Progenitor cell of endocrine pancreas (in vitro differentiated cells): ENCODE measurements at regions not wholly inside any gene's neighbourhood (a gene's known extent, or its start where the extent isn't known, plus 50 kb on each side); places are given as distances from the start of the nearest gene placed in this dataset.

ENCODE experiments used
- DNase-seq: peaks from one replicate; pipeline ENCODE4 v3.0.0; 2021; ENCODE audit warnings: low spot score; ENCODE audit not compliant: unreplicated experiment
- H3K27ac Mint-ChIP-seq: 2 replicates; pipeline ENCODE4 v1.8.0; 2021; ENCODE audit warnings: mild to moderate bottlenecking, moderate library complexity, mixed read lengths
- H3K27me3 Mint-ChIP-seq: 2 replicates; pipeline ENCODE4 v1.8.0; 2021; ENCODE audit warnings: mixed read lengths
- H3K36me3 Mint-ChIP-seq: 2 replicates; pipeline ENCODE4 v1.8.0; 2022; ENCODE audit warnings: mixed read lengths; ENCODE audit not compliant: insufficient read depth
- H3K4me1 Mint-ChIP-seq: 2 replicates; pipeline ENCODE4 v1.8.0; 2021; ENCODE audit warnings: low read depth, mixed read lengths
- H3K4me3 Mint-ChIP-seq: 2 replicates; pipeline ENCODE4 v1.8.0; 2021; ENCODE audit warnings: low read depth, mild to moderate bottlenecking, moderate library complexity, mixed read lengths
- H3K9me3 Mint-ChIP-seq: 2 replicates; pipeline ENCODE4 v1.8.0; 2021; ENCODE audit warnings: low read depth, mixed read lengths
- CTCF ChIP-seq: fragments of 200-600 bp; sonication (generic); IDR thresholded peaks from one replicate; pipeline ENCODE4 v1.5.0; 2021; ENCODE audit warnings: antibody characterized with exemption, mild to moderate bottlenecking; ENCODE audit not compliant: unreplicated experiment

GRCh38 chr11:29309992-29310391, 706.8 kb downstream of the KCNA4 start:
- H3K9me3 Mint-ChIP-seq = no peaks in the 10 kb centered on the region
- no peak for DNase-seq
- H3K36me3 Mint-ChIP-seq = no peaks in the 10 kb centered on the region

GRCh38 chr11:29306527-29306926, 710.3 kb downstream of the KCNA4 start:
- Mint-ChIP-seq H3K4me3 (no peak overlapping the region), H3K27ac (no peak overlapping the region), H3K4me1 (peaks cover 16% of the 10 kb centered on the region), H3K36me3 (no peaks in the 10 kb centered on the region), H3K9me3 (no peaks in the 10 kb centered on the region), H3K27me3 (no peaks in the 10 kb centered on the region)
- TF ChIP-seq CTCF = no peak
- no peak for DNase-seq

More at GRCh38 chr11:29309992-29310391, 706.8 kb downstream of the KCNA4 start:
- Mint-ChIP-seq H3K27ac (peak overlapping the region; percentile 77), H3K4me1 (peaks cover 19% of the 10 kb centered on the region), H3K4me3 (no peak overlapping the region), H3K27me3 (no peaks in the 10 kb centered on the region)
- TF ChIP-seq CTCF = no peak

- H3K9me3 Mint-ChIP-seq = no peaks in the 10 kb centered on the region
- peaks cover 12% of the 10 kb centered on the region for H3K4me1 Mint-ChIP-seq
- no peak for DNase-seq
- no peaks in the 10 kb centered on the region for H3K36me3 Mint-ChIP-seq
- no peaks in the 10 kb centered on the region for H3K27me3 Mint-ChIP-seq
- no peak overlapping the region for H3K4me3 Mint-ChIP-seq
- no peak overlapping the region for H3K27ac Mint-ChIP-seq
- no peak for TF ChIP-seq CTCF
These were observed 711.2 kb downstream of the KCNA4 start for GRCh38 chr11:29305456-29306232.

- Mint-ChIP-seq H3K9me3 (no peaks in the 10 kb centered on the region), H3K4me3 (no peak overlapping the region), H3K36me3 (no peaks in the 10 kb centered on the region), H3K27ac (no peak overlapping the region), H3K4me1 (no peaks in the 10 kb centered on the region), H3K27me3 (no peaks in the 10 kb centered on the region)
- TF ChIP-seq CTCF = no peak
- DNase-seq = no peak
These were observed 716.4 kb downstream of the KCNA4 start for GRCh38 chr11:29300420-29300819.

GRCh38 chr11:29296680-29297079, 720.1 kb downstream of the KCNA4 start:
- Mint-ChIP-seq H3K27me3 (no peaks in the 10 kb centered on the region), H3K4me3 (no peak overlapping the region), H3K4me1 (no peaks in the 10 kb centered on the region), H3K9me3 (peaks cover 3% of the 10 kb centered on the region), H3K36me3 (no peaks in the 10 kb centered on the region), H3K27ac (no peak overlapping the region)
- TF ChIP-seq CTCF = no peak
- DNase-seq = no peak
